ENCODE measurements at regions not wholly inside any gene's neighbourhood (a gene's known extent, or its start where the extent isn't known, plus 50 kb on each side); places are given as distances from the start of the nearest gene placed in this dataset.

DNA sequence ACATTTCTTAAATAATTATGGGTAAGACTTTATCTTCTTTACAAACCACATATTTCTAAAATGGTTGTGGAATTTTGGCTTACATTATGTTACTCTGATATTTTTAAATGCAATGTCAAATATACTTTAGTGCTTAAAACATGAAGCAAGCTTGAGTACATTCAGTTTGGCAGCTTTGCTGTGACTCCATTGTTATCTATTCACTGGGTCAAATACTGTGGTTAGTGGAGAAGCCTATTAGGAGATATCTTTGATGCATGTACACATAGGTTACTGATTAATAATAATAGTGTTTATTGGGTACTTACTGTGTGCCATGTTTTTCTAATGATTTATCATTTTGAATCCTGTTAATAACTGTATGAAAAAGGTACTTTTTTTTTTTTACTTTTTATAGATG, 520.4 kb upstream of the B3GALT2 start:
- DNase-seq, result no peak
- no peaks in the 10 kb centered on the region for H3K27me3 Mint-ChIP-seq
- peaks cover 6 to 9% of the 10 kb centered on the region in 2 donors for H3K9me3 Mint-ChIP-seq
- H3K4me1 Mint-ChIP-seq, result peaks cover 12% of the 10 kb centered on the region
- no peak overlapping the region for H3K4me3 Mint-ChIP-seq
- ATAC-seq, result no peak
- H3K27ac Mint-ChIP-seq, result no peak overlapping the region

- Mint-ChIP-seq H3K4me1 (peaks cover 24% of the 10 kb centered on the region), H3K27me3 (no peaks in the 10 kb centered on the region), H3K4me3 (no peak overlapping the region), H3K9me3 (peaks cover 6 to 9% of the 10 kb centered on the region in 2 donors), H3K27ac (no peak overlapping the region)
- DNase-seq, result no peak
- no peak for ATAC-seq
Observed at GRCh38 chr1:193705554-193705981, 519.2 kb upstream of the B3GALT2 start.

DNA sequence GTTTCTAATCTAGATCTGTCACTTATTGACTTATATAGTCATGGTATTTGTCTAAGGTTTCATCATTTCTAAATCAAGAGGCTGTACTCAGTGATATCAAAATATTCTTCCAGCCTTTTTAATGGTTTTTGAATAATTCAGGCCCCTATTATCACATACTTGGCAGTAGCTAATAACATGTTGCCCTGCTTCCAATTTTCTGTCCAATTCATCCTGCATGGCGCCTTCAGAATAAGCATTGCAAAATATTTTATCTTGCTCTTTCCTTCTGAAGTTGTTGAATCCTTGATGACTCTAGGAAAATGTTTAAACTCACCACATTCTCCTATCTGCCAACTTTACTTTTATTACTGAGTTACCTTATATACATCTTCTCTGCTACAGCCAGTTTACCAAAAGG, 517.2 kb upstream of the B3GALT2 start:
- ATAC-seq, result no peak
- Mint-ChIP-seq H3K9me3 (peaks cover 6 to 9% of the 10 kb centered on the region in 2 donors), H3K4me1 (peaks cover 26% of the 10 kb centered on the region)

DNA sequence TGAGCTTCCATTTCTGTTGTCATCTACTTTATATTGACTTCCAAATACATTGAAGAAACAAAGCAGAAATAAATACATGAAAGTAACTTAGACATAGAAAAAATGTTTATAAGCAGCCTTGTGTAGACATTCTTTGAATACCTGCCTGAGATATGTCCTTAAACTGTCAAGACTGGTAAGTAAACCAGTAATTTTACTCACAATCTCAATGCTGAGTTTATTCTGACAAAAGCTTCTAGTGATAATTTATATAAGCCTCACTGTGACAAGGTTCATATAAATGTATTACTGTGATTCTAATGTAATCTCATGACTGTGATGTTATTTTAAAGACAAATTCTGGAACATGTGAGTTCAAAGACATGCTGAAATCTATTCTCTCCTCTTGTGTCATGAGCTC, 516.7 kb upstream of the B3GALT2 start:
- no peak for DNase-seq
- Mint-ChIP-seq H3K4me3 (no peak overlapping the region), H3K4me1 (peaks cover 26% of the 10 kb centered on the region), H3K9me3 (peaks cover 6 to 9% of the 10 kb centered on the region in 2 donors), H3K27me3 (no peaks in the 10 kb centered on the region), H3K27ac (no peak overlapping the region)
- ATAC-seq, result no peak

More for the DNA sequence above, 517.2 kb upstream of the B3GALT2 start:
- H3K27ac Mint-ChIP-seq, result no peak overlapping the region
- no peaks in the 10 kb centered on the region for H3K27me3 Mint-ChIP-seq
- DNase-seq, result no peak
- H3K4me3 Mint-ChIP-seq, result no peak overlapping the region

DNA sequence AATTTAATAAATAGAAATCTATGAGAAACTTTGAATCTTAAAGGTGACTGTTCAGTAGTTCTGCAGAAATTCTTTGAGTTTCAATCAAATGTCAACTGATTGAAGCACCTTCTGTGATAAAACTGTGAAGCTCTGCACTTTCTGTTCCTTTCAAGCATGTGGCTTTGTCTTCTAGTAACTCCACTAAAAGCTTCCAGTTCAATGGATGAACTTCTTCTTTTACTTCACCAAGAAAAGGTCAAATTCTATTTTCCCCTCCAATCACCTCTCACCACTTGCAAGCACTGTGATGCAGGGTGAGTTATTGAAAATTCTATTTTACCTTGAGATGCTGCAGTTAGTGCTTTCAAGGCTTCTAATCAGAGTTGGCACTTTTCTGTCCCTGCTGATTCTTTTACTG, 515.3 kb upstream of the B3GALT2 start:
- DNase-seq, result no peak
- H3K4me3 Mint-ChIP-seq, result no peak overlapping the region

GRCh38 chr1:193700710-193701355, 514.4 kb upstream of the B3GALT2 start:
- peaks cover 19% of the 10 kb centered on the region for H3K4me1 Mint-ChIP-seq
- H3K4me3 Mint-ChIP-seq, result peak overlapping the region in 1 of 2 donors; percentile 36
- DNase-seq, result no peak
- peak; percentile 97 for ATAC-seq
- peak overlapping the region in 1 of 2 donors; percentile 40 for H3K27ac Mint-ChIP-seq
- peaks cover 6 to 8% of the 10 kb centered on the region in 2 donors for H3K9me3 Mint-ChIP-seq
- H3K27me3 Mint-ChIP-seq, result no peaks in the 10 kb centered on the region

More for the DNA sequence above, 515.3 kb upstream of the B3GALT2 start:
- peaks cover 6 to 9% of the 10 kb centered on the region in 2 donors for H3K9me3 Mint-ChIP-seq
- H3K4me1 Mint-ChIP-seq, result peaks cover 19% of the 10 kb centered on the region
- no peaks in the 10 kb centered on the region for H3K27me3 Mint-ChIP-seq
- no peak for ATAC-seq
- no peak overlapping the region for H3K27ac Mint-ChIP-seq

- no peak overlapping the region for H3K4me3 Mint-ChIP-seq
- no peaks in the 10 kb centered on the region for H3K9me3 Mint-ChIP-seq
- DNase-seq (no peak), ATAC-seq (no peak)
- H3K4me1 Mint-ChIP-seq, result peaks cover 19% of the 10 kb centered on the region
- H3K27me3 Mint-ChIP-seq, result no peaks in the 10 kb centered on the region
- H3K27ac Mint-ChIP-seq, result no peak overlapping the region
Observed at GRCh38 chr1:193699261-193699660, 512.8 kb upstream of the B3GALT2 start.

GRCh38 chr1:193697776-193698175, 511.4 kb upstream of the B3GALT2 start:
- H3K27me3 Mint-ChIP-seq, result no peaks in the 10 kb centered on the region
- no peak overlapping the region for H3K4me3 Mint-ChIP-seq
- DNase-seq, result no peak
- H3K4me1 Mint-ChIP-seq, result peaks cover 19% of the 10 kb centered on the region
- H3K27ac Mint-ChIP-seq, result no peak overlapping the region
- ATAC-seq, result no peak
- H3K9me3 Mint-ChIP-seq, result no peaks in the 10 kb centered on the region

DNA sequence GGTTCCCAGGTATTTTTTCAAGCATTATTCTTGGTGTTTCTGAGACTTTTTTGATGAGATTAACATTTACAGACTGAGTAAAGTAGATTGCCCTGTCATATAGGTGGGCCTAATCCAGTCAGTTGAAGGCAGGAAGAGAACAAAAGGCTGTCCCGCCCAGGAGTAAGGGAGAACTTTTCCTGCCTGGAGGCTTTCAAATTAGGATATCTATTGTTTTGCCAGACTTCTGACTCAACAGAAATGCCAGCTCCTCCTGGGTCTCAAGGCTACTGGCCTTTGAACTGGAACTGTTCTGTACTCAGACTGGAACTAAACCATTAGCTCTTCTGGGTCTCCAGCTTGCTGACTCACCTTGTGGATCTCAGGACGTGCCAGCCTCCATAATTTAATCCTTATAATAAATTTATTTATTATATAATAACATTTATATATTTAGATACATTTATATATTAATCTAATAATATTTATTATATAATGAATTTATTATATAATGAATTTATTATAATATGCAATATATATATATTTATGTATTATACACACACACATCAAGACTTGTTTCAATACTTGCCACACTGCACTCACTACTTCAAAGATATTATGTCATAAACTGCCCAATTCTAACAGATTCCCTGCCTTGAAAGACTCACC, 510.8 kb upstream of the B3GALT2 start:
- Mint-ChIP-seq H3K9me3 (no peaks in the 10 kb centered on the region), H3K4me1 (peaks cover 19% of the 10 kb centered on the region), H3K4me3 (no peak overlapping the region), H3K27me3 (no peaks in the 10 kb centered on the region), H3K27ac (no peak overlapping the region)
- DNase-seq (no peak), ATAC-seq (no peak)

DNA sequence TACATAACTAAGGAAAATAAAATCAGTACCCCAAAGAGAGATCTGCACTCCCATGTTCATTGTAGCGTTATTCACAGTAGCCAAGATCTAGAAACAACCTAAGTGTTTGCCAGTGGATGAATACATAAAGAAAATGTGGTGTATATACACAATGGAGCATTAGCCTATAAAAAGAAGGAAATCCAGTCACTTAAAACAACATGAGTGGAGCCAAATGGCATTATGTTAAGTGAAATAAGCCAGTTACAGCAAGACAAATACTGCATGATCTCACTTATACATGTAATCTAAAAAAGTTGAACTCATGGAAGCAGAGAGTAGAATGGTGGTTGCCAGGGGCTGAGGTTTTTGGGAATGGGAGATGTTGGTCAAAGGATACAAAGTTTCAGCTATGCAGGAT, 508.3 kb upstream of the B3GALT2 start:
- Mint-ChIP-seq H3K4me1 (no peaks in the 10 kb centered on the region), H3K27me3 (no peaks in the 10 kb centered on the region), H3K4me3 (no peak overlapping the region), H3K9me3 (no peaks in the 10 kb centered on the region), H3K27ac (peak overlapping the region in 1 of 2 donors; percentile 72)
- ATAC-seq, result no peak
- no peak for DNase-seq

- ATAC-seq (no peak), DNase-seq (no peak)
- Mint-ChIP-seq H3K9me3 (peaks cover 0 to 5% of the 10 kb centered on the region in 2 donors), H3K4me3 (no peak overlapping the region), H3K27me3 (no peaks in the 10 kb centered on the region), H3K27ac (no peak overlapping the region), H3K4me1 (no peaks in the 10 kb centered on the region)
Observed at GRCh38 chr1:193685986-193686385, 499.6 kb upstream of the B3GALT2 start.

- no peak for DNase-seq
- Mint-ChIP-seq H3K4me1 (peaks cover 7% of the 10 kb centered on the region), H3K4me3 (no peak overlapping the region), H3K9me3 (no peaks in the 10 kb centered on the region), H3K27ac (no peak overlapping the region), H3K27me3 (no peaks in the 10 kb centered on the region)
- no peak for ATAC-seq
Observed at GRCh38 chr1:193681422-193681821, 495.0 kb upstream of the B3GALT2 start.

DNA sequence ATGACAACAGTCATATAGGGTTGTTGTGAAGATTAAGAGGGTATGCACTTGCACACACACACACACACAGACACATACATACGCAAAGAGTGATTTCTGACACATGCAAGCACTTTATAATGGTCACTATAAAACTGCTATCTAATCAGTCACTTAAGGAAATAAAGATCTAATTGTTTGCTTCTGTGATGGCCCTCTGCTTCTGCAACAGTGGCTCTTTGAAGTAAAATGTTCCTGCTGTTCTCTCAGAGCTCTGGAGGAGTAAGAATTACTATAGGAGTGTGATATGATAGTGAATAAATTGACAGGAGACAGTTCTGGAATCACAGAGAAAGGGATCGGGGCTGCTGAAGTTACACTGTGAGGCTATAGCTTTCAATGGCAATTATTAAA, 494.5 kb upstream of the B3GALT2 start:
- no peaks in the 10 kb centered on the region for H3K9me3 Mint-ChIP-seq
- peaks cover 7% of the 10 kb centered on the region for H3K4me1 Mint-ChIP-seq
- H3K4me3 Mint-ChIP-seq, result no peak overlapping the region
- H3K27ac Mint-ChIP-seq, result no peak overlapping the region
- H3K27me3 Mint-ChIP-seq, result no peaks in the 10 kb centered on the region
- DNase-seq (no peak), ATAC-seq (no peak)

DNA sequence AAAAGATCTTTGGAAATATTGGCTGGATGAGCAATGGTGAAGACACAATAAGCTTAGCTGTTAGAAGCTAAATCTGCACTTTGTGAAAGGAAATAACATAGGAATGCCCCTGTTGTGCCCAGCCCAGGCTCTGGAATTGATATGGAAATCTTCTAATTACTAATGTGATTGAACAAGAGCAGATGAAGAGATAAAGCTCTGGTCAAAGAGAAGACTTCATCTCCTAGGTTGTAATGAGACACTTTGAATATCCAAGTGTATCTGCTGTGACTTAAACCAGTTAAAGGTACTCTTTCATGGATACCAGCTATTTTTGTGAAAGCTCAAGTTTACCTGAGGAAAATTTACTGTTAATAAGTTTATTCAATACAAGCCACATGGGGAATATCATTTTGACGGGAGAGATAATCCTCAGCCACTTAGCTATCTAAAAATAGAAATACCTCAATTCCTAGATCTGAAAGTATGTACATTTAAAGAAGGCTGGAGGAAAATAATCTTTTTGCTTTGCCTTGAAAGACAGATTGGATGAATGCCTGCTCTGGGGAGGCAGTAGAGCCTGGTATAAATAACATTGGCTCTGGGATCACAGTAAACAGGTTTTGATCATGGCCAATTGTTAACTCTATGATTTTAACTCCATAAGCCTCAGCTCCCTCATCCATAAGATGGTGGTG, 494.0 kb upstream of the B3GALT2 start:
- no peak for DNase-seq
- ATAC-seq, result no peak
- no peaks in the 10 kb centered on the region for H3K9me3 Mint-ChIP-seq
- H3K4me1 Mint-ChIP-seq, result peaks cover 7% of the 10 kb centered on the region
- no peak overlapping the region for H3K27ac Mint-ChIP-seq
- H3K27me3 Mint-ChIP-seq, result no peaks in the 10 kb centered on the region
- no peak overlapping the region for H3K4me3 Mint-ChIP-seq

- Mint-ChIP-seq H3K9me3 (peaks cover 0 to 5% of the 10 kb centered on the region in 2 donors), H3K27me3 (no peaks in the 10 kb centered on the region), H3K4me1 (peaks cover 13% of the 10 kb centered on the region), H3K4me3 (no peak overlapping the region), H3K27ac (no peak overlapping the region)
- ATAC-seq (peak; percentile 59), DNase-seq (no peak)
Observed at GRCh38 chr1:193677874-193678273, 491.5 kb upstream of the B3GALT2 start.

DNA sequence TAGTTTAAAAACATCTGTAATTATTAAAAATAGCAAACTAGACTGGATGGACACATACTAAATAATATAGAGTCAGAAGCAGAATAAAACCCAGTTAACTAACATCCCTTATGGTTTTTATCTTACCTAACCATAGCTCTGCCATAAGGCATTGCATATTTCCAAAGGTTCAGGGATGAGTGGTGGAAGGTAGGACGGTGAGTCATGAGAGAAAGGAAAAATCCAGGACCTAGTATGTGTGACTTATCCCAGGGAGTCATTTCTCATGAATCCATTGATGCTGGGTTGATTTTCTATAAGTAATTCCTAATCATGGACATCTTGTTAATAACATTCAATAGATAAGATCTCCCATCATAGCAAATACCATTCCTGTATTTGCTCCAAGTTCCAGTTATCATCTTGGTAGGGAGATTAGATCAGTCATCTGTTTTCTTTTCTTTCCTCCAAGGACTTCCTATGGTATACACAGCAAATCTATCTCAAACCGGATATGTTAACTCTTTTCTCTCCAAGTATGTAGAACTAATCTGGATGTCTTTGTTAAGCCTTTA, 490.7 kb upstream of the B3GALT2 start:
- no peak overlapping the region for H3K27ac Mint-ChIP-seq
- H3K9me3 Mint-ChIP-seq, result peaks cover 0 to 5% of the 10 kb centered on the region in 2 donors
- peaks cover 13% of the 10 kb centered on the region for H3K4me1 Mint-ChIP-seq
- no peak for ATAC-seq
- DNase-seq, result no peak
- no peak overlapping the region for H3K4me3 Mint-ChIP-seq
- H3K27me3 Mint-ChIP-seq, result no peaks in the 10 kb centered on the region
